ENCODE measurements at regions not wholly inside any gene's neighbourhood (a gene's known extent, or its start where the extent isn't known, plus 50 kb on each side); places are given as distances from the start of the nearest gene placed in this dataset.

- no peak for TF ChIP-seq CTCF (optimal IDR thresholded peaks at IDR 0.05 in 1 of 3, IDR thresholded peaks at IDR 0.05 in 1 of 3, conservative IDR thresholded peaks at IDR 0.05 in 1 of 3; ENCODE audit: extremely low read depth in 1 of 3, insufficient read depth in 2 of 3, low read length in 3 of 3)
- no peak for TF ChIP-seq EZH2 (IDR thresholded peaks at IDR 0.05; ENCODE audit: low read length)
These were observed 130.7 kb downstream of the BAMBI start for GRCh38 chr10:28807760-28808613.
